ENCODE measurements at regions not wholly inside any gene's neighbourhood (a gene's known extent, or its start where the extent isn't known, plus 50 kb on each side); places are given as distances from the start of the nearest gene placed in this dataset.

DNA sequence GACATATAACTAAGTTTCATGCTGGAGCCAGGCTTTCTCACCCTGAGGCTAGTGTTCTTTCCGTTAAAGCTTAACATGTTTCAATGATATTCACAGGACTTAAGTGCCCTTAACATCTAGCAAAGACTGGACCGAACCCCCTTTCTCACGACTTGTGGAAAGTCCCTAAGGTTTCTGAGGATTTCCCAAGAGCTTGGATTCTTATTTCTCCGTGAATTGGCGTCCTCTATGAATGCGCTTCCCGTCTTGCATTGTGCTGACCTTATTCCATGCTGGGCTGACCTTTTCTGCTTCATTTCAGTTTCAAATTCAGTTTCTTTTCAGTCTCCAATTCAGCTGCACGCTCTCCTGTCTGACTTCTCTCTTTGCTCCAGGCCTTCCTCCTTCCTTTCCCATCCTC, 206.4 kb downstream of the HS3ST3A1 start:
- Histone ChIP-seq H3K4me3 (ENCODE audit: low read depth, low read length) (no peak overlapping the region), H3K27me3 (ENCODE audit: control insufficient read depth, insufficient read depth, low read length) (no peaks in the 10 kb centered on the region), H3K36me3 (ENCODE audit: control insufficient read depth, insufficient read depth, low read length) (no peaks in the 10 kb centered on the region)
- TF ChIP-seq, protein P1, sequence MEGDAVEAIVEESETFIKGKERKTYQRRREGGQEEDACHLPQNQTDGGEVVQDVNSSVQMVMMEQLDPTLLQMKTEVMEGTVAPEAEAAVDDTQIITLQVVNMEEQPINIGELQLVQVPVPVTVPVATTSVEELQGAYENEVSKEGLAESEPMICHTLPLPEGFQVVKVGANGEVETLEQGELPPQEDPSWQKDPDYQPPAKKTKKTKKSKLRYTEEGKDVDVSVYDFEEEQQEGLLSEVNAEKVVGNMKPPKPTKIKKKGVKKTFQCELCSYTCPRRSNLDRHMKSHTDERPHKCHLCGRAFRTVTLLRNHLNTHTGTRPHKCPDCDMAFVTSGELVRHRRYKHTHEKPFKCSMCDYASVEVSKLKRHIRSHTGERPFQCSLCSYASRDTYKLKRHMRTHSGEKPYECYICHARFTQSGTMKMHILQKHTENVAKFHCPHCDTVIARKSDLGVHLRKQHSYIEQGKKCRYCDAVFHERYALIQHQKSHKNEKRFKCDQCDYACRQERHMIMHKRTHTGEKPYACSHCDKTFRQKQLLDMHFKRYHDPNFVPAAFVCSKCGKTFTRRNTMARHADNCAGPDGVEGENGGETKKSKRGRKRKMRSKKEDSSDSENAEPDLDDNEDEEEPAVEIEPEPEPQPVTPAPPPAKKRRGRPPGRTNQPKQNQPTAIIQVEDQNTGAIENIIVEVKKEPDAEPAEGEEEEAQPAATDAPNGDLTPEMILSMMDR (IDR thresholded peaks at IDR 0.05; ENCODE audit: insufficient read depth, low read length, poor library complexity, severe bottlenecking): no peak
- no peak for DNase-seq (ENCODE audit: low read depth)

DNA sequence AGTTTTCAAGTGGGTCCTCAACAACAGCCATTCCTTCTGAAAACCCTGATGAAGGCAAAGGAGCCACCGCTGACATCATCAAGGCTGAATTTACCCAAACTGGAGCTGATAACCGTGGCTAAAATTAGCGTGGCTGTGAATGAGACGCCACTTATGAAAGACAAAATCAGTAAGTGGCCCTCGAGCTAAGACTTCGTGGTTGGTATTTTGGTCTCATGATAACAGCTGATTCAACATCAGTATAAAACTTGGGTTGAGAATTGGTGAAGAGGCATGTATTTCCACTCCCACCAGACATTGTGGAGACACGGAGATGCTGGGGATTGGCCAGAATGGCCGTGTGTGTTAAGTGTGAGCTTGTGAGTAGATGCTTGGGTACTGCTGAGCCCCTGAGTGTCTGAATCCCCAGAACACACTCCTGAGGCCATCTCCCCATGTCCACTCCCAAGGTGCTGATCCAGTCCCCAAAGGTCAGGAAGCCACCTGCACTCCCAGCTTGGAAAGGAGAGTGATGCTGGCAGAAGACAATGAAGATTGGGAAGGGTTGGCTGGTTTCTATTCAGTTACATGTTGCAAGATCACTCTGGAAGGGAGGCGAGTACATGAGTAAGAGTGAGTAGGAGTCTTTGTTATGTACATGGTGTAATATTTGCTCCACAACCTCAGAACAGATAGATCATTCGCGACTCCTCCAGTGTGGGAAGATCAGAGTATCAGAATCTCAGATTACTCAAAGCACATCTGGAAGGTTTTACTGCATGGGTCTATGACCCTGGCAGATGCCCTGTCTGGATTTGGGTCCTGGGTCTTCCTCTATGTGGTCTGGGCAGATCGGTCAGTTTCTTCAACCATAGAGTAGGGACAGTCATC, 207.7 kb downstream of the HS3ST3A1 start:
- no peak overlapping the region for H3K4me3 ChIP-seq (ENCODE audit: low read depth, low read length)
- peak; percentile 56 for DNase-seq (ENCODE audit: low read depth)
- TF ChIP-seq, protein P1 (IDR thresholded peaks at IDR 0.05; ENCODE audit: insufficient read depth, low read length, poor library complexity, severe bottlenecking): no peak
- H3K27me3 ChIP-seq (ENCODE audit: control insufficient read depth, insufficient read depth, low read length): no peaks in the 10 kb centered on the region
- H3K36me3 ChIP-seq (ENCODE audit: control insufficient read depth, insufficient read depth, low read length): no peaks in the 10 kb centered on the region

DNA sequence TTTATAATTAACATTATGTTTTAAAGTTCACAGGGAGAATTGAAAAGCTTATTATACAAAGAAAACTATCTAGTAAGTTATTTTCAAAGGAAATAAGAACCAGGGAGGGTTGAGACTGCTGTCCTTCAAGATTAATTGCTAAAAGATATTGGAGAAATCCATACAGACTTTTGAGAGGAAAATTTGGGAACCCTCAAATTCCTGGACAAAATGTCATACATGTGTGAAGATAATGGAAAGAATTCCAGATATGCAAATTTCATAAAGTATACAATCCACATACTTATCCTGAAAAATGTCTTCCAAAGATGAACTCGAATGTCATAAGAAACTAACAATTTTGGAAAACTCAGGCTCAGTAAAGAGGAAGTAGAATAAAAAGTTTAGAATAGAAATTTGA, 213.8 kb downstream of the HS3ST3A1 start:
- no peaks in the 10 kb centered on the region for H3K27me3 ChIP-seq (ENCODE audit: control insufficient read depth, insufficient read depth, low read length)
- H3K36me3 ChIP-seq (ENCODE audit: control insufficient read depth, insufficient read depth, low read length): no peaks in the 10 kb centered on the region
- TF ChIP-seq, protein P1 (IDR thresholded peaks at IDR 0.05; ENCODE audit: insufficient read depth, low read length, poor library complexity, severe bottlenecking): no peak
- no peak for DNase-seq (ENCODE audit: low read depth)
- no peak overlapping the region for H3K4me3 ChIP-seq (ENCODE audit: low read depth, low read length)

DNA sequence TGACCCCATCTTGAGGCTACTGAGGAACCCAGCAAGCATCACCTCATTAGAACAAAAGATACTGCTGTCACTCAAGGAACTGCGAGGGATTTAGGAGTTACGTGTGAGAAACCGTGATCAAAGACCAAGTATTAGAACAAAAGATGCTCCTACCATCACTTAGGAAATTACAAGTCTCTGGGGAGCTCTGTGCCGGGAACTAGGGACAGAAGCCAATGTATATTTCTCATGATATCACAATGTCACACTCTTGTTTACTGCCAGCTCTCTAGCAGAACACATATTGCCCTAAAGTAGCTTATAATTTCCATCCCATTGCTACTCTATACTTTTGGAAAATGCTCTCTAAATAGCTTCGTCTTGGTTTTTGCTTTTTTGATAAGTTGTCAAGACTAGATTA, 214.5 kb downstream of the HS3ST3A1 start:
- H3K27me3 ChIP-seq (ENCODE audit: control insufficient read depth, insufficient read depth, low read length): no peaks in the 10 kb centered on the region
- H3K4me3 ChIP-seq (ENCODE audit: low read depth, low read length): no peak overlapping the region
- TF ChIP-seq, protein P1 (IDR thresholded peaks at IDR 0.05; ENCODE audit: insufficient read depth, low read length, poor library complexity, severe bottlenecking): no peak
- H3K36me3 ChIP-seq (ENCODE audit: control insufficient read depth, insufficient read depth, low read length): no peaks in the 10 kb centered on the region
- no peak for DNase-seq (ENCODE audit: low read depth)

DNA sequence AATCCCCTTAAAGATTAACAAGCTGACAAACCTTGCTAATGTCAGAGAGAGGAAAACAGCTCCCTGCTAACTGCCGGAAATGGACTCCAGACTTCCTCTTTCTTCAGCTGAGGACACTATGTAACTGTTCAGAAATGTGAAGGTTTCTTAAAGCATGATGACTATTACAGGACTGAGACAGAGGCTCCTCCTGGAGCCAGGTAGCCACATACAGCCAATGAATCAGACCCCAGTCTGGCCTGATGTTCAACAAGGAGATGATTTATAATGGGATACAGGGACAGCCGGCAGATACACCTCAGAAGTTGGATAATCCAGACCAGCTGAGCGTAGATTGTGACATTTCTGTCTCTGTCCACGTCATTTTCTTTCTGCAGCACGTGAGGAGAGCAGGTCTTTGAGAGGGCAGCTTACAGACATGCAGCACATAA, 216.2 kb downstream of the HS3ST3A1 start:
- H3K4me3 ChIP-seq (ENCODE audit: low read depth, low read length): no peak overlapping the region
- H3K36me3 ChIP-seq (ENCODE audit: control insufficient read depth, insufficient read depth, low read length): no peaks in the 10 kb centered on the region
- TF ChIP-seq, protein P1 (IDR thresholded peaks at IDR 0.05; ENCODE audit: insufficient read depth, low read length, poor library complexity, severe bottlenecking): no peak
- DNase-seq (ENCODE audit: low read depth): peak; percentile 44
- H3K27me3 ChIP-seq (ENCODE audit: control insufficient read depth, insufficient read depth, low read length): no peaks in the 10 kb centered on the region

DNA sequence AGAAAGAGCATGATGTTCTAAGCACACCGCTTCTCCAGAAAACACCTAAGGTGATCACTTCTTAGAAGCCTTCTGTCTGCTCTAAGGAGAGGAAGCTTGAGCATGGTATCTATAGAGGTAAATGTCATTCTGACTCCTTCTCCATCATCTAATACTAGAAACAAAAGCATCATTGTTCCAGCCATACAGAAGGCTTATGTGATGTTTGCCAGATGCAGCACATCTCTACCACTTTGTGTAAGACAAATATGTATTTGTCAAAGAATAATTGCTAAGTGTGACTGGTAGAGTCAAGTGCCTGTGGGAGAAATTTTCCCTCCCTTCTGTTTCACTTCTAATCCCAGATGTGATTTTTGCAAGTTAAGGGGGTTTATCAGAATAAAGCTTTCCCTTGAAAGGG, 217.1 kb downstream of the HS3ST3A1 start:
- TF ChIP-seq, protein P1 (IDR thresholded peaks at IDR 0.05; ENCODE audit: insufficient read depth, low read length, poor library complexity, severe bottlenecking): no peak
- H3K4me3 ChIP-seq (ENCODE audit: low read depth, low read length): no peak overlapping the region
- DNase-seq (ENCODE audit: low read depth): no peak

More for the DNA sequence above, 217.1 kb downstream of the HS3ST3A1 start:
- no peaks in the 10 kb centered on the region for H3K27me3 ChIP-seq (ENCODE audit: control insufficient read depth, insufficient read depth, low read length)
- no peaks in the 10 kb centered on the region for H3K36me3 ChIP-seq (ENCODE audit: control insufficient read depth, insufficient read depth, low read length)

Measured in kidney epithelial cell (primary cell).